ENCODE measurements at regions not wholly inside any gene's neighbourhood (a gene's known extent, or its start where the extent isn't known, plus 50 kb on each side); places are given as distances from the start of the nearest gene placed in this dataset.

DNA sequence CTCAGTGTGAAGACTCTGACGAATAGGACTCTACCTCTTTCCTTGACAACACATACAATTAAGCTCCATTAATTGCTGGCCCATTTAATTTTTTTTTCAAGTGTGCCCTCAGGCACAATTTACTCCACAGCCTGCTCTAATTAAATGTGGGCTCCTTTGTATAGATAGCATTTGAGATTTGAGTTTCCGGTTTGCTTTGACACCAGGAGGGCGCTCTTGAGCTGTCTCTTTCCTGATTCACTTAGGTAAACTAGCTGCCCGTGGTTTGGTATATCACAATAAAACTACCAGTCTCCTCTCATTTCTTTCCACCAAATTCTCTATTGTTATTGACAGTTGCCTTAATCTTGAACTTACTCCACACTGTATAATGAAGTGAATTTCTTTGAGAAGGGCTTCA is 666.0 kb downstream of the DSC3 start:
- DNase-seq (ENCODE audit: low read depth in 2 of 3, low spot score in 2 of 3): no peak

DNA sequence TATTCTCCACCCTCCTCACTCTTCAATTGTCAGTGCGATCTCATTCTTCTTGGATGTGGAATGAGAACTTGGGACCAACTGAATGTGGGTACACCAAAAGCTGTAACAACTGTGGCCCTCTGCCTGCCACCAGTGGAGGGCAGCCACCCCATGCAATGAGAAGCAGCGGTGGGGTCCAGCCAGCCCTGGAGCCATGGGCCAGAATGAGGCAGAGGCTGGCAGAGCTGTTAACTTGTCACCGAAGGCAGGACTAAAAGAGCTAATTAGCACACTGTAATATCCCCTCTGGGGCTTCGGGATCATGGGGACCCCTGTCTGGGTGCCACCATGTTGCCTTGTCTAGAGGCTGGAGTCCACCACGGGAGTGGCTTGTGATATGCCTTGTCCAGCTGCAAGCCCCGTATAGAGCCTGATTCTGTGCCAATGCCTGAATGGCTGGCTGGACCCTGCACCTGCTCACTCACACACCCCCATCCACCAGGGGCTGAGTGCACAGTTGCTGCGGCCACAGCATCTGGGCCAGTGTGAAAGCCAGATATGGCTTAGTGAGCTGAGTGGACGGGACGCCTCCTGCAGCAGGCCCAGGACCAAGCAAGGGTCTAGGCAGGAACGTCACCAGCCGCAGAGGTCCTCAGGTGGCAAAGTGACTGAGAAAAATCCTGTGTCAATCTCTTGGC is 680.5 kb downstream of the DSC3 start:
- no peak for DNase-seq (ENCODE audit: low read depth in 2 of 3, low spot score in 2 of 3)

DNA sequence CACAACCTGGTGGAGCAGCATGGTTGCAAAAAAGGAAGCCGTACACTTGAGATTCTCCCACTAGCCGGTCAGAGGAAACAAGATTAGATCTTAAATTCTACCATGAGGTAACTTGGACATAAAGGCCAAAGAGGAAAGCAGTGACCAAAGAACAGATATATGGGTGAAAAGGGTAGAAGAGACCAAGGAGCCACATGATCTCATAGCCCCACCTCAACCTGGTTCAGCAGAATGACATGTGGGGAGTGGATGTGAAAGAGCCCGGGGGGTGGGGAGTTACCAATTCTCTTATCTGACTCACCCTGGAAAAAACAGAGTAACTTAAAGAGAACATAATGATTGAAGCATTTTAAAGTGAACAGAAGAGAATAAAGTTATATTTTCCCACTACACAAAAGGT is 683.0 kb downstream of the DSC3 start:
- no peak for DNase-seq (ENCODE audit: low read depth in 2 of 3, low spot score in 2 of 3)

DNA sequence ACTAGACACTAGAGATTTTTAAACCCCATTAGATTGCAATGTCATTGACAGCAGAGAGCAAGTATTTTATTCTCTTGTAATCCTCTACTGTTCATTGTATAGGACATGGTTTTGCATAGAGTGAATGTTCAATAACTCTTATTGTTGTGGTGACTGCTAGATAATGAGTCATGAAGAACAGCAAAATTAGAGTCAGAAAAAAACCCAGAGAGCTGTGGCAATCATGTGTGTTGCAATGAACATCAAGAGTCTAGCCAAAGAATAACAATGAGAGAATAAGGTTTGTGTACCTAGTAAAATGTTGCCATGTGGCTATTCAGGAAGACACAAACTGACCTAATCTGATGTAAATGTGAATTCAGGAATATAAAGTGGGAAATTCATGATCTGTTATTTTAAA is 684.0 kb downstream of the DSC3 start:
- DNase-seq (ENCODE audit: low read depth in 2 of 3, low spot score in 2 of 3): no peak

DNA sequence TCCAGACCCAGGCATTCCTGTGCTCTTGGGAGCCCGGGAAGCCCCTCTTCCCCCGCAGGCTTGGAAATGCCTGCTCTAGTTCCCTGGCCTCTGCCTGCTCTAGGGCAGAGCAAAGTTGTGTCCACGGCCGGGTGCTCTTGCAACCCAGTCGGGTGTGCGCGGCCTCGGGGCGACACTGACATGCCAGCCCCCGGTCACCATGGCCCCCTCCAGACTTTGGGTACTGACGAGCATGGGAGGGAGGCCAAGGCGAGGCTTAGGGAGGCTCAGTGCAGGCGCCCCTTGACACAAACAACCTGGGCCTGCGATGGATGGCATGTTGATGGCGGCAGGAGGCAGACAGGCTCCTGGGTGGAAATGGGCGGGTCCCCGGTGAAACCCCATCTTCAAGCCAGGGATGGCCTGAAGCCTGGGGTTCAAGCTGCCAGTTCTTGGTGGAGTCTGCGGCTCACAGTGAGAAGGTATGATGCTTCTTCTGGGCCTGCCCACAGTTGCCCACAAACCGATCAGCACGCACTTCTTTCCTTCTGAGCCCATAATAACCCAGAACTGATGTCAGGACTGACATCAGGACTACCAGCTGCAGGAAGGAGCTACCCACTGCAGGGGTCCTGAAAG is 689.9 kb downstream of the DSC3 start:
- DNase-seq (ENCODE audit: low read depth in 2 of 3, low spot score in 2 of 3): no peak

DNA sequence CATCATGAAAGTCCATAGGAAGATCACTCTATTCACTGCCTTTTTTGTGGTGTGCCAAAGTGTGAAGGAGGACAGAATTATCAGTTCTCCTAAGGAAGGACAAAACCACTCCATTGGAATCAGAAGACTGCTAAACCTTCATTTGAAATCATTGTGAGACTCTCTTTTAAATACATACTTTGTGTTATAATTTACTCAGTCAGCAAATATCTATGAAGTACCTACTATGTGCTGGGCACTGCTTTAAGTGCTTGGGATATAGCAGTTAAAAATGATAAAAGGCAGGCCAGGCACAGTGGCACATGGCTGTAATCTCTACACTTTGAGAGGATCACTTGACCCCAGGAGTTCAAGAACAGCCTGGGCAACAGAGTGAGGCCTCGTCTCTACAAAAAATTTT is 692.3 kb downstream of the DSC3 start:
- no peak for DNase-seq (ENCODE audit: low read depth in 2 of 3, low spot score in 2 of 3)

DNA sequence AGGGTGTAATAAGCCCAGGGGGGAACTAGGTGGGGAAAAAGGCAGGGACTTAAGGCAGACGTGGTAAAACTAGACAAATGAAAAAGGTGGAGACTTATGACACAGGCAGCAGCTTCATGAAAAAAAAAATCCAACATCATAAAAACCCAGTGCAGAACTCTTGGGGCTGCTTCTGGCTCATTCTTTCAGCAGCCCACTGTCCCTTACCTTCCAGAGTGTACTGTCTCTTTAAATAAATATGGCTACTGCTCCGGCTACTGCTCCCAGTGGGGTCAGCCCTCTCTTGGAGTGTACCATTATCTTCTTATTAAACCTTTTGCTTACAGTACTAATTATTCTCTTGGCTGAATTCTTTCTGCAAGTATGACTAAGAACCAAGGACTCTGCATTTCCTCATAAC is 699.5 kb downstream of the DSC3 start:
- no peak for DNase-seq (ENCODE audit: low read depth in 2 of 3, low spot score in 2 of 3)

DNA sequence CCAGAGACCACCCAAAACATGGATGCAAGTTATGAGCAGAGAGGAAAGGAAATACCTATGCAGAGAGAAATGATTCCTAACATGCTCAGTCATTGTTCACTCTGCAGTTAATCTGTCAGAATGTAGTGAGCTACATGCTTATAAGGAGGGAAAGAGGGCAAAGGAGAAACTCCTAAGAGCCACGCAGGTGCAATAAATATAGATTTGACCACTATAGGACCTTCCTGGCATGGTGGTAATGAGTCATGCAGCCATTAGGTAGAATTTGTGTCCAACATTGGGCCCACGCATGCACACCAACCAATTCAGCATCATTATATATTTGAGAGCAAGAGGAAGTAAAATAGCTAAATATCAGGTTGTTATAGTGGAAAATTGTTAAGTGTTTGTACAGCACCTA is 699.9 kb downstream of the DSC3 start:
- DNase-seq (ENCODE audit: low read depth in 2 of 3, low spot score in 2 of 3): no peak

DNA sequence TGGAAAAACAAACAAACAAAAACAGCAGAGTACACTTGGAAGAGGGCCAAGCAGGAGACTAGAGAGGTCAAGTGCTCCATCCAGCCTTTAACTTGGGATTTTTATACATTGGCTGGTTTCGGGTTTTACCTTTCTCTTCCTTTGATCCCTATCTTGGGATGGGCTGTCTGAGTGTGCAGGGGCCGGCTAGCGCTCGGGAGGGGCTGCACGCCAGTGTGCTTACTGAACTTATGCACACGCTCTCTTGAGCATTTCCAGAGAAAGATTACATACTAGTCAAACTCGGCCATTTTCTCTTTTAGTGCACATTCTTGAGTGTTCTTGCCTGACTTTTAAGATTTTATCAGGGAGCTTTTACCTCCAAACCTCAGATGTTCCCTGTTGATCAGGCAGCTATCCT is 707.8 kb downstream of the DSC3 start:
- no peak for DNase-seq (ENCODE audit: low read depth in 2 of 3, low spot score in 2 of 3)

DNA sequence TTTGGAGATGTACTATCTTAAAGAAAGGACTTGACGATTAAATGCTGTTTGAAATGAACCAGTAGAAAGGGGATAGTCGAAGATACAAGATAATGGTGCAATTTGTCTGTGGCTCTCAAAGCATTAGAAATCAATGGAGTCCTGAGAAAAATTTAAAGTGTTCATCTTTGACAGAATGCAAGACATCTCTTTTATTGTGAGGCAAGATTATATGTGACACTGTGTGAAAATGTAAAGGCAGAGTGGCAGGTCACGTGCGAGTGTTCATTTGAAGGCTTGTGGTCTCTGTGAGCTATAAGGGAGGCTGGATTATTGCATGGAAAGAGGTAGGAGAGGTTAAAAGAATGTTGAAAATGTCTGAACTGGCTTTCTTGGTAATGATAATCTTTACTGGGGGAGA is 709.2 kb downstream of the DSC3 start:
- DNase-seq (ENCODE audit: low read depth in 2 of 3, low spot score in 2 of 3): no peak

DNA sequence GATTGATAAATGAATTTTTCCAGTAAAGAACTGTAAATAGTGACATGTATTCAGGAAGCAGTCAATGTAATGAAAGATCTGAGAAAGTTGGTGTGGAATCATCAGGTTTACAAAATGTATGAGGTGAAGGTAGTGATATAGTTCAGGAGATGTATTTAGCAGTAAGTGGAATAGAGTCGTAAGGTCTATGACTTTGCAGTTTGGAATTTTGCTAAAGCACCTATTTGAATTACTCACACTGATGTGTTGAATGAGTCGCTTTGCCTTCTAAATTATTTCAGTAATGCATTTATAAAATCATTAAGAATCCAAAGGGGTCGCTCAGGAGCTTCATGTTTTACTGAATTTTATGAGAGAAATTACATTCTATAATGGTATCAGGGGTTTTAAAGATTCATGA is 713.7 kb downstream of the DSC3 start:
- no peak for DNase-seq (ENCODE audit: low read depth in 2 of 3, low spot score in 2 of 3)

DNA sequence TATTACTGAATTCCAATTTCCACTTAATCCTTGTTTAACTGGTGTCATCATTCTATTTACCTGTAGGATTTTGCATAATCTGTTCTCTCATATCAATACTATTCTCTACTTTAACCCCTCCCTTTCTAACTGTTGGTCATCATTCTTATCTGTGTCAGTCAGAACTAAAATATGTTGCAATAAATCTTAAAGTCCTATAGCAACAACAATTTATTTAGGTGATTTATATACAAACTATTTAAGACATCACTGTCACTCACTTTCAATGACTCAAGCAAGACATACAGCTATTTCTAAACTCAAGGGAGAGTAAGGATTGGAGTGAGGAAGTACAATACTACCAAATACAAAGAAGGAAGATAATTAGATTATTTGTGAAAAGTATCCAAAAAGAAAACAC is 740.4 kb downstream of the DSC3 start:
- no peak for DNase-seq (ENCODE audit: low read depth in 2 of 3, low spot score in 2 of 3)

DNA sequence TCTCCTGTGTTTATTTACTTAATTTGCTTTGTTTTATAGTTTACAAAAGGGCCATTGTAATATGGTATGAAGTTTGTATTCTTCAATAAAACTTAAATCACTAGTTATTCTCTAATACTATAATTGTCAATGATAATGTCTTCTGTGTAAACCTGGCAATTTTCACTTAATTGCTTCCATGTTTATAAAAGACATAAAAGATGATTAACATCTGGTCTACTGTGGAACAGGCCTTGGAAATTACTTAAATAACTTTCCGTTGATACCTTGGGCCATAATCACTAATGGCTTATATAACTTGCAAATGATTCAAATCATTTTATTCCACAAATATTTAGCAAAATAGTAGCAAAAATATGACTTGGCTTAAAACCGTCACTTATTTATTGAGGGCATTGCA is 743.8 kb downstream of the DSC3 start:
- DNase-seq (ENCODE audit: low read depth in 2 of 3, low spot score in 2 of 3): no peak

DNA sequence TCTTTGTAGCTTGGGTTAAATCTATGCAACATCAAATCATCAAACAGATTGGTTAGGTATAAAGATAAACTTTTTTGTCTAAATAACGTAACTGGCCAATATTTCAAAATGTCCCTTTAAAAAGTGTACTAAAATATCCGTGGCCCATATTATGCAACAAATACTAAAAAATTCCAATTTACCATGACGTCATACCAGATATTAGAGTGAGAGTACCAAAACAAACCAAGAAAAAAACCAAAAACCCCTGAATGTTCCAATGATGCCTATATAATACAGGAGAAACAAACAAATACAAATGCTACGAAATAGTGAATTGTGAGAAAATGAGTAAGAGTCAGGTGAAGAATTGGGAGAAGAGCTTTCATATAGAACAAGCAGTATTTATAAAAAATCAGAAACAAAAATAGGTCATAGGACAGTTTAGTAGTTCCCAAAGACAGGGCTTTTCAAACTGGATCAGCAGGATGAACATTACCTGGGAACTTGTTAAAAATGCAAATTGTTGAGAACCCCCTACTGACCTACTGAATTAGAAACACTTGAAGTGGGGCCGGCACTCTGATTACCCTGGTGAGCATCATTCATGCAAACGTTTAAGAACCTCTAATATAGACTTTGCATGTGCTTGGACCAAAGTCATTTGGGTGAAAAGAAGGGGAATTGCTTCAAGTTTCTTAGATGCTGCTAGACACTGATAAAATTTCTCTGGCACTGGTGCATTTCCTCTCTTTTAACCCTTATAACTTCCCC is 753.7 kb downstream of the DSC3 start:
- DNase-seq (ENCODE audit: low read depth in 2 of 3, low spot score in 2 of 3): peak in 1 of 3 donors; percentile 4

DNA sequence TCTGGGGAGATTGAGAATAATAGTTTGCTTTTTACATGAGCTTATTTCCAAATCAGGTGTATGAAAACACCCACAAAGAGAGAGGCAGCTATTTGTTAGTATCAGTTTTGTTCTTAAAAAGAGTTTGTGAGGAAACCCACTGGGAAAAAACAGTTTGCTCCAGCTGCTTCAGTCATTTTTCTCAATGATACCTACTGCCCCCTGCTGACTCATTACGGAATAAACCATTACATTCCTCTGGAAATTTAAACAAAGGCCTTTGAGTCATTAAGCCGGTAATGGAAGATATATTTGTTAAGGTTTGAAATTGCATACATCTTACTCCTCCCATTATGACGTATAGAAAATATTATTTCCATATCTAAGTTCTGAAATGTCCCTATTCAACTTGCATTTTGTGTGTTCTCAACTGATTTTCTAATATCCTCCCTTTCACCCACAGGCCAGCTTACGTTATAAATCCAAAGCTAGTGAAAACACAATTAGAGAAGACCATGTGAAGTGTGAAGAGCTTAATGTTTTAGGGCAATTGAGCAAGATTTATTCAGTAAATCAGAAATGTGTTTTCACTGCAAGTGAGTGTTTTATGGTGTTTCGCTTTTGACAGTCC is 761.6 kb downstream of the DSC3 start:
- peak in 2 of 3 donors; percentile 14 to 54 for DNase-seq (ENCODE audit: low read depth in 2 of 3, low spot score in 2 of 3)

DNA sequence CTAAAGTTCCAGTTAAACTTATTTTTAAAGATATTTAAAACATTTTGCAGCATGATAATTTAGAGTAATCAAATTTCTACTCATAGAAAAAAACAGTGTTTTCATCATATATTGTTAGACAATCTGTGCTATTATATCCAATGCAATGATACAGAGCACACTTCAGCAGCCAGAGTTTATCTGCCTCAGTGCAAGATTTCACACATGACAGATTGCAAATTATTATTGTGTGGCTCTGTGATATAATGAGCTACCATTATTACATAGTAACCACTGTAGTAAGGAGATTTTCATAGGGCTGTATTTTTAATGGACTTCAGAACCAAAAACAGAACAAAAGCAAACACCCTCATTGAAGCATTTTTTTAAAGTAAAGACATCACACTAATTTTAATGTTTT is 762.4 kb downstream of the DSC3 start:
- DNase-seq (ENCODE audit: low read depth in 2 of 3, low spot score in 2 of 3): no peak

DNA sequence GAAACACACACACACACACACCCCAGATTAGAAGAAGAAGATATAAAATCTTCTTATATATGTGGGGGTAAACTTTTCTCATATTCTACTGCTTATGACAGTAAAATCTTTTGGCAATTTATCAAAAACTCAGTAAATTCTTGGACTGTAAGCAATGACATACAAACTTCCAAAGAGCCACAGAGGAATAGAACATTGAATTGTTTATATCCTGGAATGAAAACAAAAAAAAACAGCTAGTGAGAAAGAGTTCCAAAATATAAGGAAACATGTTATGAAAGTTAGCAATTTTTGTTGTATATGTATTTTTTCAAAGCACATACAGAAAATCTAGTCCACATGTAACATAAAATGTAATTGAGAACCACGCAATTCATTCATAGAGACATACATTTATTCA is 764.9 kb downstream of the DSC3 start:
- no peak for DNase-seq (ENCODE audit: low read depth in 2 of 3, low spot score in 2 of 3)

DNA sequence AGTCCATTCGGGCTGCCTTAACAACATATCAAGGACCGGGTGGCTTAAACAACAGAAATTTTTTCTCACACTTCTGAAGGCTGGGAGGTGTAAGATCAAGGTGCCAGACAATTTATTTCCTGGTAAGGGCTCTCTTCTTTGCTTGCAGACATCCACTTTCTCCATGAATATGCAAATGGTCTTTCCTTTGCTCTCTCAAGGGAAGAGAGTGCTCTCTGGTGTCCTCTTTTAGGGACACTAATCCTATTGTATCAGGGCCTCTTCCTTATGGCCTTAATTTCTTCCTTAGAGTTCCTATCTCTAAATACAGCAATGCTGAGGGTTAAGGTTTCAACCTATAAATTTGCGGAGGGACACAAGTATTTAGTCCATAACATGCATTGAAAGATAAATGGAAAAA is 770.8 kb downstream of the DSC3 start:
- no peak for DNase-seq (ENCODE audit: low read depth in 2 of 3, low spot score in 2 of 3)

DNA sequence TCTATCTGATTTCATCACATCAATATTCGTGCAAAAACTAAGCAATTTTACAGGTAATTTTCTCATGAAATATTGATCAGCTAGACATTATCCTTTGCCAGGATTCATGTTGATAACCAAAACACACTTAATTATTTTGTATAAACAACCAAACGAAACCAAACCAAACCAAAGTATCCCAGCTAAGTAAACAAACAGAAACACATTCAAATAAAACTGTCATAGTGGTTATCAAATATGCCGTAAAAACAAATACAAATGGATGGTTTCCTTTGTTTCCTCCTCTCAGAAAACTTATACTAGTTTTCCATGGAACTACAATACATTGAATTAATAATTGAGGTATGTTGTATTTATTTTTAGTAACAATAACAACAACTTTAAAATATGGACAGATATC is 777.4 kb downstream of the DSC3 start:
- DNase-seq (ENCODE audit: low read depth in 2 of 3, low spot score in 2 of 3): no peak

DNA sequence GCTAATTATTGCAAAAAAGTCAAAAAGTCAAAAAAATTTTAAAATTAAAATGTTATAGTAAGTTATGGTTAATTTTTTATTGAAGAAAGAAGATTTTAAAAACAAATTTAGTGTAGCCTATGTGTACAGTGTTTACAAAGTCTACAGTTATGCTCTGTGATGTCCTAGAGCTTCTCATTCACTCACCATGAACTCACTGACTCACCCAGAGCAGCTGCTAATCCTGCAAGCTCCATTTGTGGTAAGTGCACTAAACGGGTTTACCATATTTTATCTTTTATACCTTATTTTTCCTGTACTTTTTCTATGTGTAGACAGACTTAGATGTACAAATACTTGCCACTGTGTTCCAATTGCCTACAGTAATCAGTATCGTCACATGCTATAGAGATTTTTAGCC is 788.2 kb downstream of the DSC3 start:
- no peak for DNase-seq (ENCODE audit: low read depth in 2 of 3, low spot score in 2 of 3)

DNA sequence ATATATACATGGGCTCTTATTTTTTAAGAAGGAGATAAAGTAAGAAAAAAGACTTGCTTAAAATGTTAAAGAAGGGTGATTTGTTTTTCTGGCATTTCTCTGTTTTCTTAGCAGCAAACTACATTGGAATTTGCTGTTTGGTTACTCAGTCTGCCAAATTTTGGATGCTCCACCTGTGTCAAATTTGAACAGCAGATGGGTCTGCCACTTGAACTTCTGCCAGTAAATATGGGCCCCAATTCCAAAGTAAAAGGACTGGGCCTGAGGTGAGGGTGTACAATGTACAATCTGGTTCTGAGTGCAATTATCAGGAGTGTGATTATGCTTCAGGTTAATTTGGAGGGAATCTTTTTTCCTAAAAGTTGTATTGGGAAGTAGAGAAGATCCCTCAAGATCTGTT is 794.5 kb downstream of the DSC3 start:
- DNase-seq (ENCODE audit: low read depth in 2 of 3, low spot score in 2 of 3): no peak

All from hematopoietic multipotent progenitor cell (in vitro differentiated cells).